Testis (tissue), 2 donors: ENCODE measurements at regions not wholly inside any gene's neighbourhood (a gene's known extent, or its start where the extent isn't known, plus 50 kb on each side); places are given as distances from the start of the nearest gene placed in this dataset.
"Not testable (repeated sequence)": the region's sequence is repeated elsewhere in the genome, so short reads cannot be mapped to it uniquely, and the experiment has no call there.

Experiments used
- DNase-seq: peaks from one replicate; pipeline ENCODE4 v3.0.0-alpha.2; 2019
- H3K27ac ChIP-seq, 2 donors: fragments of 200-600 bp; sonication (generic); one replicate each; pipeline ENCODE4 v1.5.1; 2019
- H3K27me3 ChIP-seq: fragments of 200-600 bp; sonication (generic); one replicate; pipeline ENCODE4 v1.5.1; 2019
- H3K36me3 ChIP-seq: fragments of 200-600 bp; sonication (generic); one replicate; pipeline ENCODE4 v1.5.1; 2017; ENCODE audit warnings: low read depth; ENCODE audit errors: missing control alignments
- H3K4me1 ChIP-seq: fragments of 200-600 bp; sonication (generic); one replicate; pipeline ENCODE4 v1.5.1; 2019
- H3K4me3 ChIP-seq, 2 donors: fragments of 200-600 bp; sonication (generic); one replicate each; pipeline ENCODE4 v1.5.1; 2017 to 2019
- H3K9me3 ChIP-seq: fragments of 200-600 bp; sonication (generic); one replicate; pipeline ENCODE4 v1.5.1; 2017
- CTCF ChIP-seq, 3 experiments: fragments of 450-650 bp in 2 of 3; fragments of 200-600 bp in 1 of 3; sonication (generic) in 1 of 3; IDR thresholded peaks; one replicate each; pipeline ENCODE4 v1.5.1; 2016 to 2019; ENCODE audit warnings: antibody characterized with exemption in 3 of 3, mild to moderate bottlenecking in 2 of 3, moderate library complexity in 1 of 3
- POLR2A ChIP-seq: fragments of 450-650 bp; IDR thresholded peaks from one replicate; pipeline ENCODE4 v1.6.1; 2017; ENCODE audit warnings: antibody characterized with exemption, mild to moderate bottlenecking, moderate library complexity
- WGBS, 2 donors: methylation state at CpG; one replicate each; pipeline ENCODE4 v1.1.5; 2018; 5-methylcytosine and 5-hydroxymethylcytosine counted together
- intact Hi-C: fragments of 100-400 bp; cut with DNase I; formaldehyde crosslinking; loops from one replicate; pipeline ENCODE4 v1.15.1; 2023; ENCODE audit warnings: low total_unique reads

- H3K4me3 ChIP-seq: no peak overlapping the region
- 87 to 89% methylated on average over 5 of the region's 5 CpGs for whole genome bisulfite sequencing, 2 donors
- intact Hi-C loops: no loop called here
- DNase-seq: no peak
- TF ChIP-seq POLR2A (no peak), CTCF (IDR thresholded peaks at IDR 0.05) (no peak)
- H3K27ac ChIP-seq: no peak overlapping the region
- peaks cover 3% of the 10 kb centered on the region for H3K4me1 ChIP-seq
- no peaks in the 10 kb centered on the region for H3K9me3 ChIP-seq
- no peaks in the 10 kb centered on the region for H3K36me3 ChIP-seq
- H3K27me3 ChIP-seq: no peaks in the 10 kb centered on the region
Observed at GRCh38 chr1:212164095-212164872, 120.9 kb upstream of the PPP2R5A start.

GRCh38 chr1:212166244-212166643 lies 119.0 kb upstream of the PPP2R5A start:
- no peaks in the 10 kb centered on the region for H3K27me3 ChIP-seq
- peaks cover 3% of the 10 kb centered on the region for H3K4me1 ChIP-seq
- no peak for TF ChIP-seq POLR2A
- no peak for TF ChIP-seq CTCF (IDR thresholded peaks at IDR 0.05)
- intact Hi-C loops: no loop called here
- H3K27ac ChIP-seq: no peak overlapping the region
- no peaks in the 10 kb centered on the region for H3K9me3 ChIP-seq
- WGBS, 2 donors: 75 to 77% methylated on average over 4 of the region's 4 CpGs
- DNase-seq: no peak
- H3K4me3 ChIP-seq: no peak overlapping the region
- no peaks in the 10 kb centered on the region for H3K36me3 ChIP-seq

- intact Hi-C loops: no loop called here
- no peak overlapping the region for H3K27ac ChIP-seq
- no peaks in the 10 kb centered on the region for H3K27me3 ChIP-seq
- H3K4me1 ChIP-seq: no peaks in the 10 kb centered on the region
- H3K9me3 ChIP-seq: no peaks in the 10 kb centered on the region
- no peak for DNase-seq
- no peaks in the 10 kb centered on the region for H3K36me3 ChIP-seq
- no peak for TF ChIP-seq POLR2A
- TF ChIP-seq CTCF (IDR thresholded peaks at IDR 0.05): no peak
- WGBS, 2 donors: 41 to 43% methylated on average over 2 of the region's 2 CpGs
- H3K4me3 ChIP-seq: no peak overlapping the region
Observed at GRCh38 chr1:212166644-212167043, 118.6 kb upstream of the PPP2R5A start.

GRCh38 chr1:212167098-212167497 lies 118.1 kb upstream of the PPP2R5A start:
- Histone ChIP-seq H3K36me3 (no peaks in the 10 kb centered on the region), H3K4me3 (no peak overlapping the region), H3K4me1 (no peaks in the 10 kb centered on the region), H3K27ac (no peak overlapping the region), H3K27me3 (no peaks in the 10 kb centered on the region), H3K9me3 (no peaks in the 10 kb centered on the region)
- 17 to 19% methylated on average over 7 of the region's 7 CpGs for WGBS, 2 donors
- TF ChIP-seq POLR2A: no peak
- no peak for TF ChIP-seq CTCF (IDR thresholded peaks at IDR 0.05)
- intact Hi-C loops: no loop called here
- no peak for DNase-seq

- 70 to 88% methylated on average over 3 of the region's 3 CpGs for WGBS, 2 donors
- Histone ChIP-seq H3K36me3 (no peaks in the 10 kb centered on the region), H3K4me1 (no peaks in the 10 kb centered on the region), H3K4me3 (no peak overlapping the region), H3K9me3 (no peaks in the 10 kb centered on the region), H3K27ac (no peak overlapping the region), H3K27me3 (no peaks in the 10 kb centered on the region)
- intact Hi-C loops: no loop called here
- DNase-seq: no peak
- TF ChIP-seq CTCF (IDR thresholded peaks at IDR 0.05): no peak
- TF ChIP-seq POLR2A: no peak
Observed at GRCh38 chr1:212173567-212173966, 111.6 kb upstream of the PPP2R5A start.

GRCh38 chr1:212174295-212174694 lies 110.9 kb upstream of the PPP2R5A start:
- H3K4me1 ChIP-seq, H3K4me3 ChIP-seq, H3K9me3 ChIP-seq, H3K27ac ChIP-seq, H3K36me3 ChIP-seq, DNase-seq, intact Hi-C loops, H3K27me3 ChIP-seq: not testable (repeated sequence)
- 79% methylated on average over 9 of the region's 9 CpGs for WGBS, 2 donors
